Type B pancreatic cell (in vitro differentiated cells): ENCODE measurements at regions not wholly inside any gene's neighbourhood (a gene's known extent, or its start where the extent isn't known, plus 50 kb on each side); places are given as distances from the start of the nearest gene placed in this dataset.
A peak's percentile ranks its signal among the peaks of the same experiment; 100 is the strongest.

Source experiments
- DNase-seq: peaks from one replicate; pipeline ENCODE4 v3.0.0; 2021; ENCODE audit warnings: mixed read lengths; ENCODE audit not compliant: unreplicated experiment; ENCODE audit errors: extremely low spot score
- H3K27ac Mint-ChIP-seq: 2 replicates; pipeline ENCODE4 v1.8.0; 2021; ENCODE audit warnings: mild to moderate bottlenecking, mixed read lengths
- H3K27me3 Mint-ChIP-seq: 2 replicates; pipeline ENCODE4 v1.8.0; 2021; ENCODE audit warnings: mixed read lengths
- H3K36me3 Mint-ChIP-seq: 2 replicates; pipeline ENCODE4 v1.8.0; 2021; ENCODE audit warnings: mixed read lengths
- H3K4me1 Mint-ChIP-seq: one replicate; pipeline ENCODE4 v1.8.0; 2021; ENCODE audit warnings: mixed read lengths; ENCODE audit not compliant: unreplicated experiment
- H3K4me3 Mint-ChIP-seq: 2 replicates; pipeline ENCODE4 v1.8.0; 2021; ENCODE audit warnings: mild to moderate bottlenecking, mixed read lengths
- H3K9me3 Mint-ChIP-seq: 2 replicates; pipeline ENCODE4 v1.8.0; 2021; ENCODE audit warnings: mixed read lengths
- CTCF ChIP-seq: fragments of 200-600 bp; sonication (generic); conservative IDR thresholded peaks from 2 replicates; pipeline ENCODE4 v1.5.0; 2021; ENCODE audit warnings: antibody characterized with exemption, mild to moderate bottlenecking

DNA sequence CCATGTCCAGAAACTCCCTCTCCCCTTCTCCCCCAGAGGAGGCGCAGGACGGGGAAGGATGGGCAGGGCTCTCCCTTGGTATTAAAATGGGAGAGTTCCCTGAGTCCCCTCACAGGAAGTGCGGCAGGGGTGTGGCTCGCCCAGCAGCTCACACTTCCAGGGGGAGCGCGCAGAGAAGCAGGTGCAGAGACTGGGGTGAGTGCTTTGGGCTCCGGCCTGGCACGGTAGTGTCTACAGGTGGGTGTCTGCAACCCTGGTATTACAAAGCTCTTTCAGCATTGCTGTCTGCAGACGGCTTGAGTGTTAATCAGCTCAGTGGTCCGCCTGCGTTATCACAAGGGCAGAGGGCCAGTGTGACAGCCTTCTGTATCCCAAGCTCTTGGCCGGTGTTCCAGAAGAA, 114.9 kb upstream of the FBXL7 start:
- Mint-ChIP-seq H3K27me3 (no peaks in the 10 kb centered on the region), H3K27ac (no peak overlapping the region), H3K36me3 (no peaks in the 10 kb centered on the region), H3K4me1 (peaks cover 5% of the 10 kb centered on the region), H3K9me3 (no peaks in the 10 kb centered on the region), H3K4me3 (no peak overlapping the region)
- no peak for DNase-seq
- TF ChIP-seq CTCF = no peak

DNA sequence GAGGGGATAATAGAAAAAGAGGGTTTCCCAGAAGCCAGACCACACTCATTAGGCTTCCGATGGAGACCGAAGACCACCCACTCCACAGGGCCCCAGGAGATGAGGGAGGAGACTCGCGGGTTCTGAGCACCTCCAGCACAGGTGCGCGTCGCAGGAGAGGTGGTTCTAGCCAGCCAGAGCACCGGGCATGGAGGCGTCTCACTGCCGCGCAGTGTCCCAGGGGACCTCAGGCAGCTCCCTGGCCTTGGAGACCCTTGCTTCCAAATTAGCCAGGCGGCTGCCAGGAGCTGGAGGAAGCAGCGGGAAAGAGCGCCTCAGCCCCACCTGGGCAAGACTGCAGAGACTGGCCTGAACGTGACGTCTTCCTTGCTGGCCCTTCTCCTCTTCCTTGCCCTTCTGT, 115.4 kb upstream of the FBXL7 start:
- Mint-ChIP-seq H3K4me3 (no peak overlapping the region), H3K27me3 (no peaks in the 10 kb centered on the region), H3K27ac (no peak overlapping the region), H3K9me3 (no peaks in the 10 kb centered on the region), H3K36me3 (no peaks in the 10 kb centered on the region), H3K4me1 (peaks cover 5% of the 10 kb centered on the region)
- DNase-seq = no peak
- no peak for TF ChIP-seq CTCF

DNA sequence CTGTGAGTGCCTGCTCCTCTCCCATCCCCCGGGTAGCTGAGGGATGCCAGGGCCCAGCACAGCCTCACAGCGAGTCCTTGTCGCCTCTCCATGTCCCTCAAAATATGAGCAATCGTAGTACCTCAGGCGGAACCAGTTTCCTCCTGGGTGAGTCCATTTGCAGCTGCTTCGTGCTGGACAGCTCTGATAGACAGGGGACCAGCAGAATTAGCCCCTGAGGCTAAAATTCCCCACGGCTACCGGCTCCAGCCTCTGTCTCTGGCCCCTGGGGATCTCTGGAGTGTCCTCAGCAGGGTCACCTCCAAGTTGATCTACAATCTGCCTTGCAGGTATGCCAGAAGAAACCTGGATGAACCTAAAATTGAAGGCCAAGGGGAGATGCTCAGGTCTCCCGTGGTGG, 115.8 kb upstream of the FBXL7 start:
- no peak overlapping the region for H3K4me3 Mint-ChIP-seq
- H3K36me3 Mint-ChIP-seq = no peaks in the 10 kb centered on the region
- DNase-seq = no peak
- H3K4me1 Mint-ChIP-seq = peaks cover 3% of the 10 kb centered on the region
- H3K27ac Mint-ChIP-seq = no peak overlapping the region
- no peaks in the 10 kb centered on the region for H3K27me3 Mint-ChIP-seq
- H3K9me3 Mint-ChIP-seq = no peaks in the 10 kb centered on the region
- no peak for TF ChIP-seq CTCF

DNA sequence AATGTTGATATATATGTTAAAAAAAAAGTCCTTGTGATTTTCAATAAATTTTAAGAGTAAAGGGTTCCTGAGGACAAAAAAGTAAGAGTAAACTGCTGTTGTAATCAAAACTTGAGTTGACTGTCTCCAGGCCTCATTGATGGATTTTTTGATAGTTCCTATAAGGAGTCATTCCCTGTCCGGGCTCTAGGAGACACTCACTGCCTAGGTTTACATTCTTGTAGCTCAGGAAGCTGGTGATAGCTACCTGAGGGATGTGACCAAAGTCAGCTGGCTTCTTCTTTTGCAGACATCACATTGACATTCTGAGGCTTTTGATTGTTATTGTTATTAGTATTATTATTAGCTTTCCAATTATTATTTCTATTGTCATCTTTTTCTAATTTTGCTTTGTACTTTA, 116.5 kb upstream of the FBXL7 start:
- Mint-ChIP-seq H3K27me3 (no peaks in the 10 kb centered on the region), H3K27ac (no peak overlapping the region), H3K9me3 (no peaks in the 10 kb centered on the region), H3K36me3 (no peaks in the 10 kb centered on the region), H3K4me3 (no peak overlapping the region), H3K4me1 (no peaks in the 10 kb centered on the region)
- DNase-seq = no peak
- TF ChIP-seq CTCF = peak; percentile 65

GRCh38 chr5:15383021-15383420, 117.0 kb upstream of the FBXL7 start:
- TF ChIP-seq CTCF = no peak
- Mint-ChIP-seq H3K4me1 (no peaks in the 10 kb centered on the region), H3K27ac (no peak overlapping the region), H3K27me3 (no peaks in the 10 kb centered on the region), H3K9me3 (no peaks in the 10 kb centered on the region), H3K4me3 (no peak overlapping the region), H3K36me3 (no peaks in the 10 kb centered on the region)
- DNase-seq = no peak

DNA sequence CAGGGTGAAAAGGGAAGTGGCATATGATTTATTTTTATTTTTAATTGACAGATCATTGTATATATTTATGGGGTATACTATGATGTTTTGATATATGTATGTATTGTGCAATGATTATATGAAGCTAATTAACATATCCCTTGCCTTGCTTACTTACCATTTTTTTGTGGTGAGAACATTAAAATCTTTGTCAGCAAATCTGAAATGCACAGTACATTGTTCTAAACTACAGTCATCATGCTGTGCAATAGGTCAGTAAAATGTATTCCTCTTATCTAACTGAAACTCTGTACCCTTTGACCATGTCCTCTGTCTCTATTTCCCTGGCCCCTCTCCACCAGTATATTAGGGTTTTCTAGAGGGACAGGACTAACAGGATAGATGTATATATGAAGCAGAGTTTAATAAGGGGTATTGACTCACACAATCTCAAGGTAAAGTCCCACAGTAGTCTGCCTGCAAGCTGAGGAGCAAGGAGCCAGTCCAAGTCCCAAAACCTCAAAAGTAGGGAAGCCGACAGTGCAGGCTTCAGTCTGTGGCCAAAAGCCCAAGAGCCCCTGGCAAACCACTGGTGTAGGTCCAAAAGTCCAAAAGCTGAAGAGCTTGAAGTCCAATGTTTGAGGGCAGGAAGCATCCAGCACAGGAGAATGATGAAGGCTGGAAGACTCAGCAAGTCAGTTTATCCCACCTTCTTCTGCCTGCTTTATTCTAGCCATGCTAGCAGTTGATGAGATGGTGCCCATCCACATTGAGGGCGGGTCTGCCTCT, 122.2 kb upstream of the FBXL7 start:
- TF ChIP-seq CTCF = no peak
- Mint-ChIP-seq H3K27me3 (peaks cover 3% of the 10 kb centered on the region), H3K36me3 (no peaks in the 10 kb centered on the region), H3K27ac (no peak overlapping the region), H3K9me3 (peaks cover 4% of the 10 kb centered on the region), H3K4me3 (no peak overlapping the region), H3K4me1 (no peaks in the 10 kb centered on the region)
- no peak for DNase-seq
